ENCODE measurements at regions not wholly inside any gene's neighbourhood (a gene's known extent, or its start where the extent isn't known, plus 50 kb on each side); places are given as distances from the start of the nearest gene placed in this dataset.

DNA sequence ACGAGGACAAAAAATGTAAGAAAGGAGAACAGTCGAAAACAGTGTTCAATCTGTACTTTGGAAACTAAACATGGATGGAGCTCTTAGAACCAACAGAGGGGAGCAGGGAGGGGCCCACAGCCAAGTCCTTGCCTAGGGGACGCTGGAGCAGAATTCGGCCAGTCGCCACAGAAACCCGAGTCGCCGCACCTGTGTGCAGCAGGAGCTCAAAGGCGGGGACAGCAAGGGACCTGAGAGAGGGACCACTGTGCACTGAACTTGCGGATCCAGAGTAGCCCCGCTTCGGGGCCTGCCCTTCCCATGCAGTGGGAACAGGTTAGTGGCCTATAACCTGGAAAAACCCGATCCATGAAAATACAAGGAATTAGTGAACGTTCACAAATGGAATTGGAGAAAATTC, 68.1 kb downstream of the SEC61G start:
- no peak overlapping the region for H2AK9ac ChIP-seq (replicated peaks; ENCODE audit: low read depth, low read length, poor library complexity)
- no peak overlapping the region for H4K91ac ChIP-seq (ENCODE audit: insufficient read depth, low read depth, low read length)
- no peak for TF ChIP-seq RAD21 (IDR thresholded peaks at IDR 0.05; ENCODE audit: low read length)
- H2BK5ac ChIP-seq (ENCODE audit: low read depth, low read length, poor library complexity, severe bottlenecking): no peak overlapping the region
- no peak overlapping the region for H2BK120ac ChIP-seq (ENCODE audit: low read depth, low read length)
- no peak overlapping the region for H3K9ac ChIP-seq (ENCODE audit: low read depth, low read length)
- WGBS, 2 experiments (ENCODE audit: extremely low coverage in 2 of 2, insufficient read length in 1 of 2): 82% methylated on average over 8 of the region's 14 CpGs; no CpG with 5 or more reads in 1 of the 2 experiments
- ChIA-PET POLR2A (ENCODE audit: unreplicated experiment) (no interaction called here), CTCF (no interaction called here)
- DNase-seq (no peak), ATAC-seq (ENCODE audit: low read depth) (no peak)
- H3K9me3 ChIP-seq (ENCODE audit: control insufficient read depth, insufficient read depth, low read length): no peaks in the 10 kb centered on the region
- no peak overlapping the region for H4K5ac ChIP-seq (ENCODE audit: low read depth, low read length)
- H2BK15ac ChIP-seq (ENCODE audit: low read depth, low read length): no peak overlapping the region
- H3K4ac ChIP-seq (ENCODE audit: low read depth, low read length): no peak overlapping the region
- no TSS peak for BruUV-seq (replicated peaks)
- dilution Hi-C loops (cut with HindIII; ENCODE audit: low sequenced_read_pairs, unreplicated experiment): no loop called here
- no peaks in the 10 kb centered on the region for H3K4me1 ChIP-seq (ENCODE audit: control insufficient read depth, insufficient read depth, low read length)
- no peak overlapping the region for H3K4me2 ChIP-seq (ENCODE audit: low read depth, low read length)
- H3K27ac ChIP-seq (ENCODE audit: insufficient read depth, low read length): no peak overlapping the region
- H3K9me1 ChIP-seq (ENCODE audit: insufficient read depth, low read length): no peaks in the 10 kb centered on the region
- no peaks in the 10 kb centered on the region for H3K36me3 ChIP-seq (ENCODE audit: control insufficient read depth, insufficient read depth, low read length)
- no peak overlapping the region for H2AFZ ChIP-seq (replicated peaks; ENCODE audit: low read length, poor library complexity)
- no peak overlapping the region for H3K14ac ChIP-seq (replicated peaks; ENCODE audit: low read depth, low read length)
- H3K23ac ChIP-seq (ENCODE audit: low read depth, low read length): no peak overlapping the region
- no peaks in the 10 kb centered on the region for H3K79me1 ChIP-seq (ENCODE audit: low read depth in 1 of 2, low read length in 2 of 2)
- H3K27me3 ChIP-seq (ENCODE audit: control insufficient read depth, insufficient read depth, low read length): no peaks in the 10 kb centered on the region; the same call in 1 of the 2 replicates
- intact Hi-C loops (cut with micrococcal nuclease): no loop called here
- in situ Hi-C loops (cut with MboI; ENCODE audit: low sequenced_read_pairs): no loop called here
- no peak overlapping the region for H3K56ac ChIP-seq (ENCODE audit: extremely low read depth, insufficient read depth, low read length)
- no peak overlapping the region for H2AK5ac ChIP-seq (ENCODE audit: low read depth, low read length)
- H2BK20ac ChIP-seq (ENCODE audit: low read depth, low read length): no peak overlapping the region
- H3K4me3 ChIP-seq (ENCODE audit: insufficient read depth, low read depth, low read length): no peak overlapping the region
- H3K18ac ChIP-seq (ENCODE audit: low read depth, low read length): no peak overlapping the region
- no peak overlapping the region for H4K8ac ChIP-seq (ENCODE audit: low read depth in 2 of 2, low read length in 2 of 2)
- H4K20me1 ChIP-seq (ENCODE audit: insufficient read depth, low read length): no peaks in the 10 kb centered on the region
